ENCODE measurements at regions not wholly inside any gene's neighbourhood (a gene's known extent, or its start where the extent isn't known, plus 50 kb on each side); places are given as distances from the start of the nearest gene placed in this dataset.

DNA sequence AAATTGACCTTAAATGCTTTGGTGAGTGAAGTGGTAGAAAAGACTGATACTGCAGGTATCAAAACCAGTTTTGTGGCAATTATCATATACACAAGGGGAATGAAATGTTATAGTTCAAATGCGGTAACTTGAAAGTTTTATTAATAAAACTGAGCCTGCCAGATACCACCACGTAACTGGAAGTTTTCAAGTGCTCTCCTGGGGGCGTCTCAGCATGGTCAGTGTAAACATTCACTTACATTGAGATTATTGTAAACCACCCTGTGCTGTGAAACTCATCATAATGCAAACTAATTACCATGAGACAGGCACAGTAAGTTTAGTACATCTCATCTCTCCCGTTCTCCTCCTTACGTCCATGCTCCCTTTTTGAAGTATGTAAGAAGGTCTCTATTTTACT is 280.7 kb upstream of the FAR2 start:
- no peak overlapping the region for H3K4me3 ChIP-seq (ENCODE audit: low read length)
- no peaks in the 10 kb centered on the region for H3K36me3 ChIP-seq (ENCODE audit: control insufficient read depth, insufficient read depth, low read length, severe bottlenecking)
- no peaks in the 10 kb centered on the region for H3K9me3 ChIP-seq (ENCODE audit: control insufficient read depth, low read length)
- no peak overlapping the region for H3K9ac ChIP-seq (ENCODE audit: low read length)
- DNase-seq (ENCODE audit: low read depth) = no peak
- peaks cover 9% of the 10 kb centered on the region for H3K4me1 ChIP-seq (ENCODE audit: control insufficient read depth, insufficient read depth, low read length)
- no peaks in the 10 kb centered on the region for H3K27me3 ChIP-seq (replicated peaks; ENCODE audit: control insufficient read depth, insufficient read depth, low read length)

DNA sequence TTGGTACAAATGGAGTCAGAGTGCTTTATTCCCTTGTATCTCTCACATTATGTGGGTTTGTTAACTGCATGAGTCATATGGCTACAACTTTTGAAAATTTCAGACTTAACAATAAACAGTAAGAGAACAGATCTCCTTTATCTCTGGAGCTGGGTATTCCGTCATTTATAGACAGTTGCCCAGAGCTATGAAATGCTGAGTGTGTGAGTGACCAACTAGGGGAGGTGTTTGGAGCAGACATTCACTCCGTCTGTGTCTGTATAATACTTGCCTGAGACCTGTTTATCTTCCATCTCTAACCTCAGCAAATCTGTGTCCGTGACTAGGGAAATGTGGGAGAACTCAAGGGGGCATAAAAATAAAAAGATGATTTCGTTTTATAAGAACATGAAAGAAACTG is 279.9 kb upstream of the FAR2 start:
- Histone ChIP-seq H3K36me3 (ENCODE audit: control insufficient read depth, insufficient read depth, low read length, severe bottlenecking) (no peaks in the 10 kb centered on the region), H3K9me3 (ENCODE audit: control insufficient read depth, low read length) (no peaks in the 10 kb centered on the region), H3K4me1 (ENCODE audit: control insufficient read depth, insufficient read depth, low read length) (peaks cover 10% of the 10 kb centered on the region), H3K27me3 (replicated peaks; ENCODE audit: control insufficient read depth, insufficient read depth, low read length) (no peaks in the 10 kb centered on the region), H3K4me3 (ENCODE audit: low read length) (no peak overlapping the region), H3K9ac (ENCODE audit: low read length) (no peak overlapping the region)
- DNase-seq (ENCODE audit: low read depth) = peak; percentile 59

- Histone ChIP-seq H3K9ac (ENCODE audit: low read length) (no peak overlapping the region), H3K9me3 (ENCODE audit: control insufficient read depth, low read length) (no peaks in the 10 kb centered on the region), H3K4me3 (ENCODE audit: low read length) (no peak overlapping the region), H3K27me3 (replicated peaks; ENCODE audit: control insufficient read depth, insufficient read depth, low read length) (no peaks in the 10 kb centered on the region), H3K36me3 (ENCODE audit: control insufficient read depth, insufficient read depth, low read length, severe bottlenecking) (no peaks in the 10 kb centered on the region), H3K4me1 (ENCODE audit: control insufficient read depth, insufficient read depth, low read length) (peaks cover 8% of the 10 kb centered on the region)
- DNase-seq (ENCODE audit: low read depth) = no peak
Measured at GRCh38 chr12:28870839-28871440, 278.1 kb upstream of the FAR2 start.

DNA sequence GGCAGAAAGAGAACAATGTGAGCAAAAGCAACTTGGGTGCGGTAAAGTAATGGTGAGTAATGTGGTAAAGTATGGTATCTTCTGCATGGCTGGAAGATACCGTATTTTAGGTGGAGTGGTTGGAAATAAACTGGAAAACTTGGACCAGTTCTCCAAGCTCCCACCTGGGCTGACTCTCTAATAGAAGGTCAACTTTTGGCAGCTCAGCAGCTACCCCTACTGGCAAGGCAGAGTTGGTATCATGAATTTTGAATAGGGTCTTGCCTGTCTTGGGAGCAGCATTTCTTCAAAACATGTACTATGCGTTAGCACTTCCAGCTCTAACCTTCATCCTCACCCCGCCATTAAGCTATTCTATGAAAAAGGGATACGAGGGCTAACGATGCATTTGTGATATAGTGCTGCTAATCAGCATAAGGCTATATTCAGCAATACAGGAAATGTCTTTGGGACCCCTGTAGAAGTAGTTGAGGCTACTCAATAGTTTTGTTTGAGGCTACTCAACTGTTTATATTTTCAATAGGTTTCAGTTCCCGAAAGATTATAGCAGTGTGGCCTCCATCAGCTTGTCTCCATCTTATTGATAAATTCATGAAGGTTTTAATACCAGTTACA is 276.3 kb upstream of the FAR2 start:
- peaks cover 6% of the 10 kb centered on the region for H3K4me1 ChIP-seq (ENCODE audit: control insufficient read depth, insufficient read depth, low read length)
- H3K4me3 ChIP-seq (ENCODE audit: low read length) = no peak overlapping the region
- no peak overlapping the region for H3K9ac ChIP-seq (ENCODE audit: low read length)
- no peaks in the 10 kb centered on the region for H3K36me3 ChIP-seq (ENCODE audit: control insufficient read depth, insufficient read depth, low read length, severe bottlenecking)
- no peaks in the 10 kb centered on the region for H3K9me3 ChIP-seq (ENCODE audit: control insufficient read depth, low read length)
- H3K27me3 ChIP-seq (replicated peaks; ENCODE audit: control insufficient read depth, insufficient read depth, low read length) = no peaks in the 10 kb centered on the region
- peak; percentile 76 for DNase-seq (ENCODE audit: low read depth)

GRCh38 chr12:28874758-28875157 is 274.3 kb upstream of the FAR2 start:
- no peaks in the 10 kb centered on the region for H3K36me3 ChIP-seq (ENCODE audit: control insufficient read depth, insufficient read depth, low read length, severe bottlenecking)
- no peaks in the 10 kb centered on the region for H3K9me3 ChIP-seq (ENCODE audit: control insufficient read depth, low read length)
- H3K4me1 ChIP-seq (ENCODE audit: control insufficient read depth, insufficient read depth, low read length) = peaks cover 6% of the 10 kb centered on the region
- DNase-seq (ENCODE audit: low read depth) = no peak
- no peak overlapping the region for H3K9ac ChIP-seq (ENCODE audit: low read length)
- no peak overlapping the region for H3K4me3 ChIP-seq (ENCODE audit: low read length)
- H3K27me3 ChIP-seq (replicated peaks; ENCODE audit: control insufficient read depth, insufficient read depth, low read length) = no peaks in the 10 kb centered on the region

DNA sequence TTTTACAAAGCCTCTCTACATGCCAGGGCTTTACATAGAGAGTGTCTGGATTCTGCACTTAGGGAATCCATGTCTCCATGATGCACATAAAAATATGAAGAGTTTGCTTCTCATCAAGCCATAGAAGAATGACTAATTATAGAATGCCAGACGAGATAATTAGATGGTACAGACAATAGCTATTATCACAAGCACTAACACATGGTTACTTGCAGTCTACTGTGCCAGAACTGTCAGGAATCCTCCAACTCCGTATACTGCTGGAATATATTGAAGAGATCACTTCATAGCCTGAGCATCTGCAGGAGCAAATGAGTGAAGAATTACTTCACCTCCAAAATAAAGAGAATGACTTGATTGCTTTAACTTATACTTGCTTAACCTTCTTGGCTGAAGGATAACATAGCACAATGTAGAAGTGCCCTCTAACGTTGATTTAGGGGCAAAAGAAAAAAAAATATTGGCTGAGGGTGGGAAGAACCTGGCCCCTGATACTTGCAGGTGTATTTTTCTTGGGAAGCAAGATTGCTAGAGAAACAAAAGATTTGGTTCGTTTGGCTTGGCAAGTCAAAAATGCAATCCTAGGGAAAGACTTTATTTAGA is 272.8 kb upstream of the FAR2 start:
- DNase-seq (ENCODE audit: low read depth) = no peak
- peaks cover 2% of the 10 kb centered on the region for H3K4me1 ChIP-seq (ENCODE audit: control insufficient read depth, insufficient read depth, low read length)
- no peak overlapping the region for H3K9ac ChIP-seq (ENCODE audit: low read length)
- H3K4me3 ChIP-seq (ENCODE audit: low read length) = no peak overlapping the region
- H3K36me3 ChIP-seq (ENCODE audit: control insufficient read depth, insufficient read depth, low read length, severe bottlenecking) = no peaks in the 10 kb centered on the region
- no peaks in the 10 kb centered on the region for H3K27me3 ChIP-seq (replicated peaks; ENCODE audit: control insufficient read depth, insufficient read depth, low read length)
- H3K9me3 ChIP-seq (ENCODE audit: control insufficient read depth, low read length) = no peaks in the 10 kb centered on the region

DNA sequence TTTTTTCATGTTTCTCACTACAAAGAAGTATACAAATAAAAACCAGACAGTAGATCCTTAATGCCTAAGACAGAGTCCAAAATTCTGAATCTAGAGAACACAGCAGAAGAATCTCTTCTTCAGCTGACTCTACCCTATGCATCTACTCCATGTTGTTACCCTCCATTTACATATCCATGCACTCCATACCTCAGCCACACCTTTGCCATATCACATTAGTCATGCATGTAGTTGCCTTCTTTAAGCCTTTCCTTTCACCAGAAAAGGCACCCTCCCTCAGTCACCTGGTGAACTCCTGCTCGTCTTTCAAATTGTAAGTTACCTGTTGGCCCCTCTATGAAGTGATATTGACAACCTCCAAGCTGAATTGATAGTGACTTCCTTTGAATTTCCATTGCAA is 271.2 kb upstream of the FAR2 start:
- Histone ChIP-seq H3K9ac (ENCODE audit: low read length) (no peak overlapping the region), H3K36me3 (ENCODE audit: control insufficient read depth, insufficient read depth, low read length, severe bottlenecking) (no peaks in the 10 kb centered on the region), H3K27me3 (replicated peaks; ENCODE audit: control insufficient read depth, insufficient read depth, low read length) (no peaks in the 10 kb centered on the region), H3K9me3 (ENCODE audit: control insufficient read depth, low read length) (no peaks in the 10 kb centered on the region), H3K4me3 (ENCODE audit: low read length) (no peak overlapping the region), H3K4me1 (ENCODE audit: control insufficient read depth, insufficient read depth, low read length) (peaks cover 2% of the 10 kb centered on the region)
- DNase-seq (ENCODE audit: low read depth) = no peak

DNA sequence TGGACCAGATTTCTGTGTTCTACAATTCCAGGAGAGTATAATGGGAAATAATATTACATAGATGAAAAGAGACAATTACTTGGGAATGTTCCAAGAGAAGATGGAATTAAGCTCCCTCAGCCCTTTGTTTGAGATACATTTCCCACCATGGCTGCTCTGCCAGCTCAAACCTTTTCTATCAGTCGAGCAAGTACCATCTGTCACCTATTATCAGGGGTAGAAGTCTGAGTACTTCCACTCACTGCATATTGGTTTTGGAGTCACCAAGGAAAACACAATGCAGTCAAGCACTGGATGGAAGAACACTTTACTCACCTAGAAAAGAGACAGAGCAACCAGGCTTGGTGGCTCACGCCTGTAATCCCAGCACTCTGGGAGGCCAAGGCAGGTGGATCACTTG is 270.4 kb upstream of the FAR2 start:
- DNase-seq (ENCODE audit: low read depth) = no peak

GRCh38 chr12:28879379-28879778 is 269.7 kb upstream of the FAR2 start:
- DNase-seq (ENCODE audit: low read depth) = no peak
- no peaks in the 10 kb centered on the region for H3K27me3 ChIP-seq (replicated peaks; ENCODE audit: control insufficient read depth, insufficient read depth, low read length)
- H3K36me3 ChIP-seq (ENCODE audit: control insufficient read depth, insufficient read depth, low read length, severe bottlenecking) = no peaks in the 10 kb centered on the region
- H3K9ac ChIP-seq (ENCODE audit: low read length) = no peak overlapping the region
- no peaks in the 10 kb centered on the region for H3K4me1 ChIP-seq (ENCODE audit: control insufficient read depth, insufficient read depth, low read length)
- H3K9me3 ChIP-seq (ENCODE audit: control insufficient read depth, low read length) = no peaks in the 10 kb centered on the region
- no peak overlapping the region for H3K4me3 ChIP-seq (ENCODE audit: low read length)

More for the DNA sequence above, 270.4 kb upstream of the FAR2 start:
- H3K4me1 ChIP-seq (ENCODE audit: control insufficient read depth, insufficient read depth, low read length) = peaks cover 2% of the 10 kb centered on the region
- no peaks in the 10 kb centered on the region for H3K9me3 ChIP-seq (ENCODE audit: control insufficient read depth, low read length)
- no peaks in the 10 kb centered on the region for H3K36me3 ChIP-seq (ENCODE audit: control insufficient read depth, insufficient read depth, low read length, severe bottlenecking)
- H3K27me3 ChIP-seq (replicated peaks; ENCODE audit: control insufficient read depth, insufficient read depth, low read length) = no peaks in the 10 kb centered on the region
- H3K4me3 ChIP-seq (ENCODE audit: low read length) = no peak overlapping the region
- H3K9ac ChIP-seq (ENCODE audit: low read length) = no peak overlapping the region

GRCh38 chr12:28882444-28882843 is 266.6 kb upstream of the FAR2 start:
- H3K4me3 ChIP-seq (ENCODE audit: low read length) = no peak overlapping the region
- H3K9me3 ChIP-seq (ENCODE audit: control insufficient read depth, low read length) = no peaks in the 10 kb centered on the region
- no peaks in the 10 kb centered on the region for H3K36me3 ChIP-seq (ENCODE audit: control insufficient read depth, insufficient read depth, low read length, severe bottlenecking)
- no peaks in the 10 kb centered on the region for H3K4me1 ChIP-seq (ENCODE audit: control insufficient read depth, insufficient read depth, low read length)
- H3K27me3 ChIP-seq (replicated peaks; ENCODE audit: control insufficient read depth, insufficient read depth, low read length) = no peaks in the 10 kb centered on the region
- no peak overlapping the region for H3K9ac ChIP-seq (ENCODE audit: low read length)
- DNase-seq (ENCODE audit: low read depth) = no peak

GRCh38 chr12:28883406-28883997 is 265.6 kb upstream of the FAR2 start:
- Histone ChIP-seq H3K4me1 (ENCODE audit: control insufficient read depth, insufficient read depth, low read length) (no peaks in the 10 kb centered on the region), H3K9ac (ENCODE audit: low read length) (no peak overlapping the region), H3K36me3 (ENCODE audit: control insufficient read depth, insufficient read depth, low read length, severe bottlenecking) (no peaks in the 10 kb centered on the region), H3K27me3 (replicated peaks; ENCODE audit: control insufficient read depth, insufficient read depth, low read length) (no peaks in the 10 kb centered on the region), H3K4me3 (ENCODE audit: low read length) (no peak overlapping the region), H3K9me3 (ENCODE audit: control insufficient read depth, low read length) (no peaks in the 10 kb centered on the region)
- DNase-seq (ENCODE audit: low read depth) = no peak

All from adipocyte (in vitro differentiated cells).